22Rv1 (cell line): ENCODE measurements at regions not wholly inside any gene's neighbourhood (a gene's known extent, or its start where the extent isn't known, plus 50 kb on each side); places are given as distances from the start of the nearest gene placed in this dataset.

Experiments used
- ZFX ChIP-seq: fragments of 450-650 bp; IDR thresholded peaks from 2 replicates; pipeline ENCODE4 v1.6.1; 2017; ENCODE audit warnings: antibody characterized with exemption, borderline replicate concordance
- TF ChIP-seq, protein P1 (sequence below): fragments of 450-650 bp; IDR thresholded peaks from 2 replicates; pipeline ENCODE4 v1.5.1; 2017; ENCODE audit warnings: mild to moderate bottlenecking

DNA sequence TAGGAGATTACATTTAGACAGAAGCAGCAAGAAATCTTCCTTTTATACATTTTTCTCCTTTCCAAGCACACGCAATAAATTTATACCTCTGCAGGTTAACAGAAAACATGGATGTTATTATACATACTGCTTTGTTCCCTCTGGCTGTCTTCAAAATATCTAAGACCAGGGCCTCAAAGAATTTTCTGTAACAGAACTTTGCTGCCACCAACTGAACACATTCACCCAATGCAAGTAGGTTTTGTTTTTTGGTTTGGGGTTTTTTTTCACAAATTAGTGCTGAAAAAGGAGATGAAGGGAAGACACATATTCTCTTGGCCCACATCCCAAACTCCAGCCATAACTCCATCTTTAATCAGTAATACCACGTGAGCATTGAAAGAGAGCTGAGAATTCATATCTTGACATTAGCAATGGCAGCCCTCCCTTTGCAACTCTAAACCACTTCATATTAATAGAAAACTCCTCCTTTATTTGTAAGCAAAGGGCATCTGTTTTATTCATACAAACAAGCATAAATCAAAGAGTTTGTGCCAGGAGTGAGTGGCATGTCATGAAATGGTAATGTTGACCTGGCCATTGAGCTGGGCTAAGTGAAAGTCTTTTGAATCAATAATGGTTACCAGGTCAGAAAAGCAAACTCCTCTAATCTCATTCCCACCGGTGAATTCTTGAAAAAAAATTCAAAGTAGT lies 150.8 kb upstream of the FSCB start:
- TF ChIP-seq, protein P1, sequence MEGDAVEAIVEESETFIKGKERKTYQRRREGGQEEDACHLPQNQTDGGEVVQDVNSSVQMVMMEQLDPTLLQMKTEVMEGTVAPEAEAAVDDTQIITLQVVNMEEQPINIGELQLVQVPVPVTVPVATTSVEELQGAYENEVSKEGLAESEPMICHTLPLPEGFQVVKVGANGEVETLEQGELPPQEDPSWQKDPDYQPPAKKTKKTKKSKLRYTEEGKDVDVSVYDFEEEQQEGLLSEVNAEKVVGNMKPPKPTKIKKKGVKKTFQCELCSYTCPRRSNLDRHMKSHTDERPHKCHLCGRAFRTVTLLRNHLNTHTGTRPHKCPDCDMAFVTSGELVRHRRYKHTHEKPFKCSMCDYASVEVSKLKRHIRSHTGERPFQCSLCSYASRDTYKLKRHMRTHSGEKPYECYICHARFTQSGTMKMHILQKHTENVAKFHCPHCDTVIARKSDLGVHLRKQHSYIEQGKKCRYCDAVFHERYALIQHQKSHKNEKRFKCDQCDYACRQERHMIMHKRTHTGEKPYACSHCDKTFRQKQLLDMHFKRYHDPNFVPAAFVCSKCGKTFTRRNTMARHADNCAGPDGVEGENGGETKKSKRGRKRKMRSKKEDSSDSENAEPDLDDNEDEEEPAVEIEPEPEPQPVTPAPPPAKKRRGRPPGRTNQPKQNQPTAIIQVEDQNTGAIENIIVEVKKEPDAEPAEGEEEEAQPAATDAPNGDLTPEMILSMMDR = peak; percentile 69
- TF ChIP-seq ZFX = no peak
